ENCODE measurements at regions not wholly inside any gene's neighbourhood (a gene's known extent, or its start where the extent isn't known, plus 50 kb on each side); places are given as distances from the start of the nearest gene placed in this dataset.

DNA sequence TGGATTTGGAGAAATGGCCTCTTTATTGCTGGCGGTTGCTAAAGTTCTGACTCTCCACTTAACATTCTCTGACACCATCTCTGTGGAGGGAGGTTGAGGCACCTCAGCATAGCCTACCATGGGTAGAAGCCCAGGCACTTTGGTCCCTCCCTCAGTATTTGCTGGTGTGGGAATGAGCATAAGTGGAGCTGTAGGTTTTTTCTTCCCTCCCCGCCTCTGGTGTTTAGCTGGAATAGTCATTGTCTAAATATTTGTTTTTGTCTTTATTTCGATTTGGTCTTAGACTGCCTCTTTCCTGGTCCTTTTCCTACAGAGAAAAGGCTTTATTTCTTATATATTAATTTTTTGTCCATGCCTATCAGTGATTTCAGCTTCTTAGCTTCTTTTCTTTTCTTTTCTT lies 203.4 kb upstream of the AGR3 start:
- Histone ChIP-seq H3K56ac (ENCODE audit: insufficient read length, low read depth, low read length) (no peak overlapping the region), H2BK20ac (ENCODE audit: low read depth, low read length, poor library complexity, severe bottlenecking) (no peak overlapping the region), H3K23ac (ENCODE audit: insufficient read length, low read depth, low read length) (no peak overlapping the region), H3T11ph (ENCODE audit: low read length) (no peak overlapping the region), H2BK5ac (ENCODE audit: insufficient read length, low read length) (no peak overlapping the region), H3K27me3 (ENCODE audit: insufficient read depth, low read length) (no peaks in the 10 kb centered on the region), H3K4ac (ENCODE audit: low read depth, low read length) (no peak overlapping the region), H4K20me1 (ENCODE audit: control insufficient read depth, insufficient read depth, insufficient read length) (no peaks in the 10 kb centered on the region), H3K4me2 (ENCODE audit: insufficient read depth, insufficient read length, low read length) (no peak overlapping the region), H2BK15ac (ENCODE audit: low read depth, low read length) (no peak overlapping the region), H3K14ac (ENCODE audit: insufficient read depth, low read length) (no peak overlapping the region), H4K5ac (ENCODE audit: insufficient read length, low read depth, low read length) (no peak overlapping the region), H4K91ac (ENCODE audit: insufficient read length, low read depth, low read length) (no peak overlapping the region), H2AFZ (ENCODE audit: low read length) (no peak overlapping the region), H3K18ac (ENCODE audit: insufficient read length, low read depth, low read length) (no peak overlapping the region), H3K27ac (ENCODE audit: insufficient read length, low read depth, low read length) (no peak overlapping the region), H4K8ac (replicated peaks; ENCODE audit: insufficient read length, low read depth, low read length) (no peak overlapping the region), H3K79me1 (ENCODE audit: insufficient read depth, low read depth, low read length, poor library complexity, severe bottlenecking) (no peaks in the 10 kb centered on the region), H2AK5ac (ENCODE audit: insufficient read length, low read length) (no peak overlapping the region), H3K9me3 (ENCODE audit: control insufficient read depth, low read depth, low read length) (no peaks in the 10 kb centered on the region), H2BK120ac (ENCODE audit: low read depth, low read length, poor library complexity, severe bottlenecking) (no peak overlapping the region), H3K23me2 (ENCODE audit: insufficient read length, low read depth, low read length, poor library complexity, severe bottlenecking) (no peaks in the 10 kb centered on the region), H2BK12ac (ENCODE audit: insufficient read length, low read depth, low read length) (no peak overlapping the region), H3K79me2 (ENCODE audit: insufficient read depth, low read length) (no peaks in the 10 kb centered on the region), H3K4me1 (ENCODE audit: insufficient read depth, low read length) (no peaks in the 10 kb centered on the region), H3K9ac (ENCODE audit: extremely low read depth, insufficient read length, low read length) (no peak overlapping the region)
- Mint-ChIP-seq H3K27ac (no peak overlapping the region), H3K9me3 (peaks cover 0 to 3% of the 10 kb centered on the region in 2 experiments; a peak in 2 of 5 replicates), H3K4me1 (no peaks in the 10 kb centered on the region), H3K36me3 (ENCODE audit: insufficient read depth in 1 of 3, low read depth in 3 of 3) (no peaks in the 10 kb centered on the region), H3K27me3 (ENCODE audit: low read depth) (no peaks in the 10 kb centered on the region), H3K4me3 (no peak overlapping the region)
- no peak for DNase-seq
- TF ChIP-seq, protein P1, sequence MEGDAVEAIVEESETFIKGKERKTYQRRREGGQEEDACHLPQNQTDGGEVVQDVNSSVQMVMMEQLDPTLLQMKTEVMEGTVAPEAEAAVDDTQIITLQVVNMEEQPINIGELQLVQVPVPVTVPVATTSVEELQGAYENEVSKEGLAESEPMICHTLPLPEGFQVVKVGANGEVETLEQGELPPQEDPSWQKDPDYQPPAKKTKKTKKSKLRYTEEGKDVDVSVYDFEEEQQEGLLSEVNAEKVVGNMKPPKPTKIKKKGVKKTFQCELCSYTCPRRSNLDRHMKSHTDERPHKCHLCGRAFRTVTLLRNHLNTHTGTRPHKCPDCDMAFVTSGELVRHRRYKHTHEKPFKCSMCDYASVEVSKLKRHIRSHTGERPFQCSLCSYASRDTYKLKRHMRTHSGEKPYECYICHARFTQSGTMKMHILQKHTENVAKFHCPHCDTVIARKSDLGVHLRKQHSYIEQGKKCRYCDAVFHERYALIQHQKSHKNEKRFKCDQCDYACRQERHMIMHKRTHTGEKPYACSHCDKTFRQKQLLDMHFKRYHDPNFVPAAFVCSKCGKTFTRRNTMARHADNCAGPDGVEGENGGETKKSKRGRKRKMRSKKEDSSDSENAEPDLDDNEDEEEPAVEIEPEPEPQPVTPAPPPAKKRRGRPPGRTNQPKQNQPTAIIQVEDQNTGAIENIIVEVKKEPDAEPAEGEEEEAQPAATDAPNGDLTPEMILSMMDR (conservative IDR thresholded peaks at IDR 0.05) = no peak
- no CpG with 5 or more reads among the region's 3 CpGs for WGBS (ENCODE audit: extremely low coverage, insufficient read length, low lambda C conversion rate)
